HG02981 (cell line): ENCODE measurements at regions not wholly inside any gene's neighbourhood (a gene's known extent, or its start where the extent isn't known, plus 50 kb on each side); places are given as distances from the start of the nearest gene placed in this dataset.
"Not testable (repeated sequence)": the region's sequence is repeated elsewhere in the genome, so short reads cannot be mapped to it uniquely, and the experiment has no call there.

Experiments used
- ATAC-seq: cut with Tn5 transposase; IDR thresholded peaks from one replicate; pipeline ENCODE4 v1.9.1; 2021; ENCODE audit warnings: mild to moderate bottlenecking, moderate library complexity; ENCODE audit not compliant: unreplicated experiment

GRCh38 chr13:76829572-76830327 lies 56.5 kb downstream of the KCTD12 start:
- no peak for ATAC-seq

- no peak for ATAC-seq
These were observed 57.9 kb downstream of the KCTD12 start for GRCh38 chr13:76828316-76828741.

GRCh38 chr13:76826527-76826926 lies 59.7 kb downstream of the KCTD12 start:
- no peak for ATAC-seq

GRCh38 chr13:76825430-76825829 lies 60.8 kb downstream of the KCTD12 start:
- no peak for ATAC-seq

GRCh38 chr13:76823969-76824368 lies 62.2 kb downstream of the KCTD12 start:
- no peak for ATAC-seq

GRCh38 chr13:76822698-76823267 lies 63.4 kb downstream of the KCTD12 start:
- no peak for ATAC-seq

- ATAC-seq: not testable (repeated sequence)
These were observed 65.0 kb downstream of the KCTD12 start for GRCh38 chr13:76821222-76821621.

- ATAC-seq: no peak
These were observed 65.4 kb downstream of the KCTD12 start for GRCh38 chr13:76820759-76821158.

- ATAC-seq: no peak
These were observed 69.8 kb downstream of the KCTD12 start for GRCh38 chr13:76816394-76816793.

- ATAC-seq: no peak
These were observed 70.9 kb downstream of the KCTD12 start for GRCh38 chr13:76815344-76815743.

GRCh38 chr13:76813891-76814290 lies 72.3 kb downstream of the KCTD12 start:
- ATAC-seq: no peak

- no peak for ATAC-seq
These were observed 73.1 kb downstream of the KCTD12 start for GRCh38 chr13:76813000-76813691.

- no peak for ATAC-seq
These were observed 73.9 kb downstream of the KCTD12 start for GRCh38 chr13:76812206-76812897.

- no peak for ATAC-seq
These were observed 76.8 kb downstream of the KCTD12 start for GRCh38 chr13:76809389-76809788.

- ATAC-seq: no peak
These were observed 77.3 kb downstream of the KCTD12 start for GRCh38 chr13:76808927-76809326.

GRCh38 chr13:76804801-76805200 lies 81.4 kb downstream of the KCTD12 start:
- ATAC-seq: no peak

- ATAC-seq: no peak
These were observed 82.4 kb downstream of the KCTD12 start for GRCh38 chr13:76803831-76804230.

- no peak for ATAC-seq
These were observed 85.3 kb downstream of the KCTD12 start for GRCh38 chr13:76800943-76801342.

- peak; percentile 72 for ATAC-seq
These were observed 86.5 kb downstream of the KCTD12 start for GRCh38 chr13:76799696-76800095.

GRCh38 chr13:76798037-76798436 lies 88.2 kb downstream of the KCTD12 start:
- no peak for ATAC-seq

- no peak for ATAC-seq
These were observed 88.8 kb downstream of the KCTD12 start for GRCh38 chr13:76797361-76797760.
